ENCODE measurements at regions not wholly inside any gene's neighbourhood (a gene's known extent, or its start where the extent isn't known, plus 50 kb on each side); places are given as distances from the start of the nearest gene placed in this dataset.
A peak's percentile ranks its signal among the peaks of the same experiment; 100 is the strongest.

DNA sequence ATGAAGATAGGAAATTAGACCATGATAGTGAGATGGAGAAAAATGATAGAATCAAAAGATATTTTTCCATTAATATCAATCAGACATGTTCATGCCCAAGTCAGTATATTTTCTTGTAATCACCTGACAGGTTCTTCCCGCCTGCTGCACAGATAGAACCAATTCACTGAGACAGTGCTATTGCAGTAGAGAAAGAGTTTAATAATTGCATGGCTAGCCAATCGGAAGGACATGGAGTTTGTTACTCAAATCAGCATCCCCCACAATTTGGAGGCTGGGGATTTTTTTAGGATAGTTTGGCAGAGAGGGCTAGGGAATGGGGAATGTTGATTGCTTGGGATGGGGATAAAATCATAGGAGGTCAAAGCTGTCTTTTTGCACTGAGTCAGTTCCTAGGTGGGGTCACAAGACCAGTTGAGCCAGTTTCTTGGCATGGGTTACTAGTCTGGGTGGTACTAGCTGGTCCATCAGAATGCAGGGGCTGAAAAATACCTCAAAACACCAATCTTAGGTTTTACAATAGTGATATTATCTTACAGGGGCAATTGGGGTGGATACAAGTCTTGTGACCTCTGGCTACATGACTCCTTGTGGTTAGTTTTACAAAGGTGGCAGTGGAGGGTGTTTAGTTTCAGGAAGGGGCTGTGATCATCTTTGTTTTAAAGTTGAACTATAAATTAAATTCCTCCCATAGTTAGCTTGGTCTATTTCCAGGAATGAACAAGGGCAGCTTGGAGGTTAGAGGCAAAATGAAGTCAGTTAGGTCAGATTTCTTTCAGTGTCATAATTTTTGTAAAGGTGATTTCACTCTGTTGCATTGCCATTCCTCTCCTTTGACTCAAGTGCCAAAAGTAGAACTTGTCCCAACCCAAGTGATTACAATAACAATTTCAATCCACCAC, 100.3 kb upstream of the PDE5A start:
- no peak for DNase-seq
- TF ChIP-seq, protein P1, sequence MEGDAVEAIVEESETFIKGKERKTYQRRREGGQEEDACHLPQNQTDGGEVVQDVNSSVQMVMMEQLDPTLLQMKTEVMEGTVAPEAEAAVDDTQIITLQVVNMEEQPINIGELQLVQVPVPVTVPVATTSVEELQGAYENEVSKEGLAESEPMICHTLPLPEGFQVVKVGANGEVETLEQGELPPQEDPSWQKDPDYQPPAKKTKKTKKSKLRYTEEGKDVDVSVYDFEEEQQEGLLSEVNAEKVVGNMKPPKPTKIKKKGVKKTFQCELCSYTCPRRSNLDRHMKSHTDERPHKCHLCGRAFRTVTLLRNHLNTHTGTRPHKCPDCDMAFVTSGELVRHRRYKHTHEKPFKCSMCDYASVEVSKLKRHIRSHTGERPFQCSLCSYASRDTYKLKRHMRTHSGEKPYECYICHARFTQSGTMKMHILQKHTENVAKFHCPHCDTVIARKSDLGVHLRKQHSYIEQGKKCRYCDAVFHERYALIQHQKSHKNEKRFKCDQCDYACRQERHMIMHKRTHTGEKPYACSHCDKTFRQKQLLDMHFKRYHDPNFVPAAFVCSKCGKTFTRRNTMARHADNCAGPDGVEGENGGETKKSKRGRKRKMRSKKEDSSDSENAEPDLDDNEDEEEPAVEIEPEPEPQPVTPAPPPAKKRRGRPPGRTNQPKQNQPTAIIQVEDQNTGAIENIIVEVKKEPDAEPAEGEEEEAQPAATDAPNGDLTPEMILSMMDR (IDR thresholded peaks at IDR 0.05): no peak
- TF ChIP-seq POLR2A (IDR thresholded peaks at IDR 0.05): no peak
- 89 to 92% methylated on average over 2 of the region's 2 CpGs for WGBS, 2 donors
- Histone ChIP-seq H3K4me3 (no peak overlapping the region), H3K9me3 (no peaks in the 10 kb centered on the region), H3K27me3 (no peaks in the 10 kb centered on the region), H3K4me1 (peaks cover 0 to 17% (median 4%) of the 10 kb centered on the region in 3 donors), H3K27ac (peak overlapping the region in 1 of 4 donors; percentile 10), H3K36me3 (no peaks in the 10 kb centered on the region)
- intact Hi-C loops (cut with DNase I): no loop called here

DNA sequence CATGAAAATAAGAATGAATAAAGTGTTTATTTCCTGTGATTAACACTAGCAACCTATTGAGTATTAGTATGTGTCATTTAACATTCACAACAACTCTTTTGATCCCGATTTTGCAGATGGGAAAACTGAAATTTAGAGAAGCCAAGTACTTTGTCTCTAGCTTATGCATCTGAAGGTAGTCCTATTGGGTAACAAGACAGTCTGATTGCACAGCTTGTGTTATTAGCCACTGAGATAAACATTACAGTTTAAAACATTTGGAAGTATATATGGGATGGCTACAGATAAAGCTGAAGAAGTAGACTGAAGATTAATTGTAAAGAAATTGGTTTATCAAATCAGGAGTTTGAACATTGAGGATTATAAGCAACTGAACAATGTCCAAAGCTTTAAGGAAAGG, 99.6 kb upstream of the PDE5A start:
- no peak for DNase-seq
- 72 to 88% methylated on average over 1 of the region's 1 CpG for WGBS, 2 donors
- H3K4me3 ChIP-seq: no peak overlapping the region
- H3K9me3 ChIP-seq: no peaks in the 10 kb centered on the region
- H3K36me3 ChIP-seq: no peaks in the 10 kb centered on the region
- peaks cover 0 to 17% (median 4%) of the 10 kb centered on the region in 3 donors for H3K4me1 ChIP-seq
- H3K27me3 ChIP-seq: no peaks in the 10 kb centered on the region
- TF ChIP-seq, protein P1 (IDR thresholded peaks at IDR 0.05): no peak
- no peak overlapping the region for H3K27ac ChIP-seq
- intact Hi-C loops (cut with DNase I): no loop called here

DNA sequence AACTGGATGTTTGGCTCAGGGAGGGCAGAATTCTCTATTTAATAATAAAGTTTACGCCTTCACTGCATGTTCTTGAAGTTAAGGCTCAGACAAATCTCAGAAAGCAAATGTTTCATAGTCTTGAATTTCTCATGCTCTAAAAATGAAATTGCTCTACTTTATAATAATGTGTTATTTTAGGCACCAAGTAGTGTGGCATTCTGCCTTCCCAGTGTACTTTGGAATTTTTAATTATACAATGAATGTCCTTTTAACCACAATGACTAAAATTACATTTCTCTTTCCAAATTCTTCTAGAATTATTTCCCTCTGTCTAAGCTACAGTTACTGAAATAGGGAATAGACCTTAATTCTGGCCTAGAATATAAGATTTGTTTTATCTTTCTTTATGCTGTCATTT, 97.9 kb upstream of the PDE5A start:
- Histone ChIP-seq H3K4me1 (peaks cover 0 to 17% (median 4%) of the 10 kb centered on the region in 3 donors), H3K27me3 (no peaks in the 10 kb centered on the region), H3K36me3 (no peaks in the 10 kb centered on the region), H3K4me3 (no peak overlapping the region), H3K27ac (peak overlapping the region in 3 of 4 donors; percentile 11 to 59 (median 25)), H3K9me3 (no peaks in the 10 kb centered on the region)
- TF ChIP-seq, protein P1 (IDR thresholded peaks at IDR 0.05): no peak
- TF ChIP-seq POLR2A (IDR thresholded peaks at IDR 0.05): no peak
- 58 to 71% methylated on average over 1 of the region's 1 CpG for WGBS, 2 donors
- intact Hi-C loops (cut with DNase I): no loop called here
- no peak for DNase-seq

DNA sequence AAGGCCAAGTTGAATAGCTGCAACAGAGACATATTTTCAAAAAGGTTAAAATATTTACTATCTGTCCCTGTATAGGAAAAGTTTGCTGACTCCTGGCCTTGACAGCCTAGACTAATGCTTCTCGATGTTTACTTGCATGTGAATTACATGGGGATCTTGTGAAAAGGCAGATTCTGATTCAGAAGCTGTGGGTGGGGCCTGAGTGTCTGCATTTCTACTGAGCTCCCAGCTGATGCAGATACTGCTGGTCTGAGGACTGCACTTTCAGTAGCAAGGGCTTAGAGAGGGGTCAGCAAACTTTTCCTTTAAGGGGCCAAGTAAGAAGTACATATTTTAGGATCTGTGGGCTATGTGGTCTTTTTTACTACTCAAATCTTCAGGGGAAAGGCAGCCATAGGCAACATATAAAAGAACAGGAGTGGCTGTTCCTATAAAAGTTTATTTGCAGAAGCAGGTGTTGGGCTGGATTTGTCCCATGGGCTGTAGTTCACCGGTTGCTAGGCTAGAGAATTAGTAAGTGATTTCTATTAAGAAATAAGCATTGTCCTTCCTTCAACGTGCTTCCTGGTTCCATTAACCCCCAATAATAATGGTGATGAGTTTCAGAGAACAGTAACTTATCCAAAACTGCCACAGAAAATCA, 97.2 kb upstream of the PDE5A start:
- Histone ChIP-seq H3K4me1 (peaks cover 0 to 17% (median 4%) of the 10 kb centered on the region in 3 donors), H3K9me3 (no peaks in the 10 kb centered on the region), H3K36me3 (no peaks in the 10 kb centered on the region), H3K4me3 (no peak overlapping the region), H3K27ac (peak overlapping the region in 3 of 4 donors; percentile 11 to 59 (median 25)), H3K27me3 (no peaks in the 10 kb centered on the region)
- WGBS, 2 donors: 12 to 36% methylated on average over 3 of the region's 3 CpGs
- intact Hi-C loops (cut with DNase I): no loop called here
- DNase-seq: no peak
- TF ChIP-seq, protein P1 (IDR thresholded peaks at IDR 0.05): no peak
- TF ChIP-seq POLR2A (IDR thresholded peaks at IDR 0.05): no peak

DNA sequence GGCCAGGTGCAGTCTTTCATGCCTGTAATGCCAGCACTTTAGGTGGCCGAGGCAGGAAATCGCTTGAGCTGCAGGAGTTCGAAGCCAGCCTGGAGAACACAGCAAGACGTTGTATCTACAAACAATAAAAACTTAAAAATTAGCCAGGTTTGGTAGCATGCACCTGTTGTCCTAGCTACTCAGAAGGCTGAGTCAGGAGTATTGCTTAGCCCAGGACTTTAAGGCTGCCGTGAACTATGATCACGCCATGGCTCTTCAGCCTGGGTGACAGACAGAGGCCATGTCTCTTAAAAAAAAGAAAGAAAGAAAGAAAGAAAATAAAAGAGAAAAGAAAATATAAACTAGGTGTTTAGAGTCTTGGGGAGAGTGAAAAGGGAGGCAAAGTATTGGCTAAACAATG, 96.4 kb upstream of the PDE5A start:
- TF ChIP-seq, protein P1 (IDR thresholded peaks at IDR 0.05): no peak
- no peak for TF ChIP-seq POLR2A (IDR thresholded peaks at IDR 0.05)
- 84 to 91% methylated on average over 6 of the region's 6 CpGs for WGBS, 2 donors
- Histone ChIP-seq H3K4me3 (no peak overlapping the region), H3K4me1 (peaks cover 0 to 15% (median 4%) of the 10 kb centered on the region in 3 donors), H3K36me3 (no peaks in the 10 kb centered on the region), H3K27me3 (no peaks in the 10 kb centered on the region), H3K9me3 (no peaks in the 10 kb centered on the region), H3K27ac (no peak overlapping the region)
- intact Hi-C loops (cut with DNase I): no loop called here
- DNase-seq: no peak
